ENCODE measurements at regions not wholly inside any gene's neighbourhood (a gene's known extent, or its start where the extent isn't known, plus 50 kb on each side); places are given as distances from the start of the nearest gene placed in this dataset.
A peak's percentile ranks its signal among the peaks of the same experiment; 100 is the strongest.
"Not testable (repeated sequence)": the region's sequence is repeated elsewhere in the genome, so short reads cannot be mapped to it uniquely, and the experiment has no call there.

DNA sequence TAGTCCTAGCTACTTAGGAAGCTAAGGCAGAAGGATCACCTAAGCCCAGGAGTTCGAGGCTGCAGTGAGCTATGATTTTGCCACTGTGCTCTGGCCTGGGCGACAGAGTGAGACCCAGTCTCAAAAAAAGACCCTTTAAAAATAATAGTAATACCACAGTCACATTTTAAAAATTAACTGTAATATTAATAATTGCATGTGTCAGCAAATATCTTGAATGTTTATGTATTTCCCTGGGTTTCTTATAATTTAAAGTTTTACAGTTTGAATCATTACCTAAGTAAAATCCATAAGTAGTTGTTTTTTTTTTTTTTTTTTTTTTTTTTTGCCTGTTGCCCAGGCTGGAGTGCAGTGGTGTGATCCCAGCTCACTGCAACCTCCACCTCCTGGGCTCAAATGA is 69.2 kb downstream of the LYZL2 start:
- no peak for DNase-seq (ENCODE audit: low read depth in 2 of 3, low spot score in 2 of 3)

DNA sequence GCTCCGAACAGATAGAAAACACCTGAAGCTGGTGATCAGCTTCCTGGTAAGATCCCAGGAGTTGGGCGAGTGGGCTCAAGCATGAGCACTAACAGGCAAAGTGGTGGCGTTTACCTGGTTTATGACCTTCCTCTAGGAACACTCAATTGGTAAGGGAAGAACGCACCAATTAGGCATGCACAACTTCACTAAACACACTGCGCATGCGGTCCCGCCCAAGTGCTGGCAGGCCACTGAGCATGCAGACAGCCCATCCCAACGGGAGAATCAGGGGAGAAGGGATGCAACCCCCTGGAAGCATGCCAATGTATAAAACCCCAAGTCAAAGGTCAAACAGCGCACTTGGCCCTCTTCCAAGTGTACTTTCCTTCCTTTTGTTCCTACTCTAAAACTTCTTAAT is 70.4 kb downstream of the LYZL2 start:
- DNase-seq (ENCODE audit: low read depth in 2 of 3, low spot score in 2 of 3) = no peak

GRCh38 chr10:30558411-30558810 is 71.1 kb downstream of the LYZL2 start:
- no peak for DNase-seq (ENCODE audit: low read depth in 2 of 3, low spot score in 2 of 3)

- no peak for DNase-seq (ENCODE audit: low read depth in 2 of 3, low spot score in 2 of 3)
Measured at GRCh38 chr10:30557884-30558283, 71.7 kb downstream of the LYZL2 start.

DNA sequence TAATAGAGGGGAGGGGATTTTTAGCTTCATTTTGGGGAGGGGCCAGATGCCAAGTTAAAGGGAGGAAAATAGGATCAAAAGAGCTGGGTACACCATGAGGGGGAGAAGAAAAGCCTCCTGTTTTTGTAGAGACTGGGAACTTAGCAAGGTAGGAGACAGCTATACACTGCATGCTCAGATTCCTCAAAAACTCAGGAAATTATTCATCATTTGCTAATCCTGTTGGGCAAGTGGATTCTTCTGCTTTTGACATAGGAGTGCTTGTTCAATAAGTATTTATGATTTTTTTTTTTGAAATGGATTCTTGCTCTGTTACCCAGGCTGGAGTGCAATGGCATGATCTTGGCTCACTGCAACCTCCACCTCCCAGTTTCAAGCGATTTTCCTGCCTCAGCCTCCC is 73.4 kb downstream of the LYZL2 start:
- DNase-seq (ENCODE audit: low read depth in 2 of 3, low spot score in 2 of 3) = no peak

GRCh38 chr10:30555465-30555864 is 74.1 kb downstream of the LYZL2 start:
- DNase-seq (ENCODE audit: low read depth in 2 of 3, low spot score in 2 of 3) = no peak

- DNase-seq (ENCODE audit: low read depth in 2 of 3, low spot score in 2 of 3) = no peak
Measured at GRCh38 chr10:30554440-30554825, 75.1 kb downstream of the LYZL2 start.

GRCh38 chr10:30553626-30554439 is 75.7 kb downstream of the LYZL2 start:
- DNase-seq (ENCODE audit: low read depth in 2 of 3, low spot score in 2 of 3) = no peak

DNA sequence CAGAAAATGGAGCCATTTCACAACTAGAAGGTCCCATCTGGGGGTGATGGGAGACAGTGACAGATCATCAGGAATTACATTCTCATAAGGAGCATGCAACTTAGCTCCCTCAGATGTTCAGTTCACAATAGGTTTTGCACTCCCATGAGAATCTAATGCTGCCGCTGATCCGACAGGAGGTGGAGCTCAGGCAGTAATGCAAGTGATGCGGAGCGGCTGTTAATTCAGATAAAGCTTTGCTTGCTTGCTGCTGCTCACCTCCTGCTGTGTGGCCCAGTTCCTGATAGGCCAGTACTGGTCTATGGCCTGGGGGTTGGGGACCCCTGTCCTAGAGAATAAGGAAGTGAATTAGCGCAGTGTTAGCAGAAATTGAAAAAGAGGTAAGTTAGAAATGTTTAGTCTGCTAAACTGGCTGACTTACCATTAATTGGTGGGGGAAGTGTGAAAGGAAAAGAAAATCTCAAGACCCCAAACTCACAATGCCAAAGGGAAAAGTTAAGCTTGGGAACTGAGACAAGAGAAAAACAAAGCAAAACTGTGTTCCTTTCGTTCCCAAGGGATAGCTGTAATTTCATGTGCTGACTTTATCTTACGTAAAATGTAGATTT is 76.4 kb downstream of the LYZL2 start:
- DNase-seq (ENCODE audit: low read depth in 2 of 3, low spot score in 2 of 3) = peak in 2 of 3 donors; percentile 53 to 80

DNA sequence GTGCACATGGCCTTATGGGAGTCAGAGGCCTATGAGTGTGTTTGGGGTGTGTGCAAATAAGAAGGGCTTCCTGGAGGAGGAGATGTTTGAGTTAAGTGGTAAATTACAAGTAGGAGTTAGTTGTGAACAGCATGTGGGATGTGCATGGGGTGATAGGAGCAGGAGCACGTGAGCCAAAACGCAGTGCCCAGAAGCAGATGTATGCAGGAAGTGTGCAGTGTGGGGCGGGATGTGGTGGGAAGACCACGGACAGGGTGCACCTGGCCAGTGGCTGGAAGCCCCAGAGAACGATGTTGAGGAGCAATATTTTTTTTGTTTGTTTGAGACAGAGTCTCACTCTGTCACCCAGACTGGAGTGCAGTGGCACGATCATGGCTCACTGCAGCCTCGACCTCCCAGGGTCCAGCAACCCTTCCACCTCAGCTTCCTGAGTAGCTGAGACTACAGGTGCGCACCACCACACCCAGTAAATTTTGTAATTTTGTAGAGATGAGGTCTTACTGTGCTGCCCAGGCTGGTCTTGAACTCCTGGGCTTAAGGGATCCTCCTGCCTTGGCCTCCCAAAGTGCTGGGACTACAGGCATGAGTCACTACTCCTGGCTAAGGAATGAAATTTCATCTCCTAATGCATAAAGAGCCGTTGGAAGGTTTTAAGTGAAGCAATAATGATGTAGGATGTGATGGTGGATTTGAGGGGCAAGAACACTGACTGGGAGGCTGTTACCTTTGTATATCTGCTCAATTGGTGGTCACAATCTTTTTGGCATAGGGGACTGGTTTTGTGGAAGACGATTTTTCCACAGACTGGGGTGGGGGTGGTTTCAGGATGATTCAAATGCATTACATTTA is 78.4 kb downstream of the LYZL2 start:
- DNase-seq (ENCODE audit: low read depth in 2 of 3, low spot score in 2 of 3) = peak in 2 of 3 donors; percentile 80 to 90

DNA sequence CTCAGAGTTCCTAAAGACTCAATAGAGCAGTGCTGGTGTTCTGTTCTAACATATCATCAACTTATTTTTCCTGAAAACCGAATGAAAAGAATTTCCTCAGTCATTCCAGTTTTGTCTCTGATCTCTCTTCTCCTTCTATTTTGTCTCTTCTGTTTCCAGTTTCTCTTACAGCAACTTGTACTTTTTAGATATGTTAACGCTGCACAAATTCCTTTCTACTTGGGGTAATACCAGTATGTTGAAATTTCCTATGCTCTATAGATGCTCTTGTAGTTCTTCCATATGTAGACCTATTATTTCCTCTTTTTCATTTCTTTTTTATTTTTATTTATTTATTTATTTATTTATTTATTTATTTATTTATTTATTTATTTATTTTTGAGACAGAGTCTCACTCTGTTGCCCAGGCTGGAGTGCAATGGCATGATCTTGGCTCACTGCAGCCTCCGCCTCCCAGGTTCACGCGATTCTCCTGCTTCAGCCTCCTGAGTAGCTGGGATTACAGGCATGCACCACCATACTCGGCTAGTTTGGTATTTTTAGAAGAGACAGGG is 80.3 kb downstream of the LYZL2 start:
- not testable (repeated sequence) for DNase-seq (ENCODE audit: low read depth in 2 of 3, low spot score in 2 of 3)

GRCh38 chr10:30546511-30546910 is 83.0 kb downstream of the LYZL2 start:
- DNase-seq (ENCODE audit: low read depth in 2 of 3, low spot score in 2 of 3) = no peak

DNA sequence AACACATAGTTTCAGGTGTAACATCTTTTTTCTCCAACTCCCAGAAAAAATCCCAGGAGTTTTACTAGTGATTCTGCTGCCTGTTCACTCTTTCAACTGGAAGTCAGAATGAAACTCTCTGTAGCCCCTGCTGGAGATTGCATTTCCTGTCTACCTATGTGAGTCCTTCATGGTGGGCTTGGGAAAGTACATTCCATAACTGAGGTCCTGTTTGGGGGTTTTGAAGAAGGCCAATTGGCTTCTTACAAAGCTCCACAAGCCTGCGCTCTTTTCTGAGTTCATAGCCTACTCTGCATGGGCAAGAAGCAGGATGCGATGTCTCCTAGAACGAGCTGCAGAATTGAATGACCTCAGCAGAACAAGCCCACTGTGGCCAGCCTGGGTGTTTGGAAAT is 86.7 kb downstream of the LYZL2 start:
- no peak for DNase-seq (ENCODE audit: low read depth in 2 of 3, low spot score in 2 of 3)

- DNase-seq (ENCODE audit: low read depth in 2 of 3, low spot score in 2 of 3) = peak in 1 of 3 donors; percentile 47
Measured at GRCh38 chr10:30542001-30542894, 87.3 kb downstream of the LYZL2 start.

DNA sequence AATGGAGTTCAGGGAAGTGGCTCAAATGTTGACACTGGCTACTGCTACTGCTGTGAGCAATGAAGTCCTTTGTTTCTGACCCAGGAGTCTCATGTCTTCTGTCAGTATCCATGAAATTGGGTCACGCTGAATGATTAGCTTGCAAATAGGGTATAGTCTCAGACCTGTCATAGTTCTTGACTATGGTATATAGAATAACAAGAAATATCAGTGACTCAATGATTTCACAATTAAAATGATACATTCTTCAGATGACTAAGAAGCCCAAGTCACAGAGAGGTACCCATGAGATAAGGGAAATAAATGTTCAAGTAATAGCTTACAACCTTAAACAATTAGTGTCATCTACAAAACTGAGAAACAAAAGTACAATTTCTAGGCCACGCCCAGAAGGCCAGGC is 89.3 kb downstream of the LYZL2 start:
- DNase-seq (ENCODE audit: low read depth in 2 of 3, low spot score in 2 of 3) = no peak

- DNase-seq (ENCODE audit: low read depth in 2 of 3, low spot score in 2 of 3) = no peak
Measured at GRCh38 chr10:30538086-30538485, 91.5 kb downstream of the LYZL2 start.

DNA sequence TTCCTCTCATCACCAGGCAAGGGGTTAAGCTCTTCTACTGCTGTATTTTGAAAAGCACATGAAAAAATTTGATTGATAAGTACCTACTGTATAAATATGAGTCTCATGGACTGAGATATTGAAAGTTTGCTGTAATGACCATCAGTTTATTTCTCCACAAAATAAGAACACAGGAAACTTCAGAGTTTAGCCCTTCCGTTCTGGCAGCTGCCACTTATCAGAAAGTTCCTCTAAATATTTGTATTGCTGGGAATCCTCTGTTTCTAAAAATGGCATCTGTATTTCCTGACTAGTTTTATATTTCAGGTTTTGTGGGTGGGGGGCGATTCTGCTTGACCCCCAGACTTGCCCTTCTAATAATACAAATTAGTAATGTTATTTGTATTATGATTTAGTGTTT is 92.0 kb downstream of the LYZL2 start:
- DNase-seq (ENCODE audit: low read depth in 2 of 3, low spot score in 2 of 3) = no peak

DNA sequence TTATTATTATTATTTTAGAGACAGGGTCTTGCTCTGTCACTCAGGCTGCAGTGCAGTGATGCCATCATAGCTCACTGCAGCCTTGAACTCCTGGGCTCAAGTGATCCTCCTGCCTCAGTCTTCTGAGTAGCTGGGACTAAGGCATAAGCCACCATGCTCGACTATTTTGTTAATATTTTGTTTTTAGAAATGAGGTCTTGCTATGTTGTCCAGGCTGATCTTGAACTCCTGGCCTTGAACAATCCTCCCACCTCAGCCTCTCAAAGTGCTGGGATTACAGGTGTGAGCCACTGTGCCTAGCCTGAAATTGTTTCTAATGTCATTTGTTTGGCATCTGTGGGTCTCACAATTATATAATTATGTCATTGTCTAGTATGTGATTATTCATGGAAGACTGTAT is 92.4 kb downstream of the LYZL2 start:
- not testable (repeated sequence) for DNase-seq (ENCODE audit: low read depth in 2 of 3, low spot score in 2 of 3)

DNA sequence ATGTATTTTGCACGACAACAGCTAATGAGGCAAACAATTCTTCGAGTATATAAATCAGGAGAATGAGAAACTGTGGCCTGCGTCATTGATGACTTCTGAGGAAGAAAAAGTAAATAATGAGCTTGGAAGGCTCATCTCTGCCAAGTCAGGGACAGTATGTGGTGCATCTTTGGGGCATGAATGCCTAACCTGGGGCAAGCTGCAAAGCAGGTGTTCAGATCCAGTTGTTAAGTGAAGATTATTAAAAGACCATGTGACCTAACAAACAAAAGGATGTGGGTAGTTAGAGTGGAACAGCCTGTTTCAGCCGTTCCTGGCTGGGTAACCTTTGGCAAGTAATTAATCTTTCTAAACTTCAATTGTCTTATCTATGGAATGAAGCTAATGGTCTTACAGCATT is 93.0 kb downstream of the LYZL2 start:
- no peak for DNase-seq (ENCODE audit: low read depth in 2 of 3, low spot score in 2 of 3)

DNA sequence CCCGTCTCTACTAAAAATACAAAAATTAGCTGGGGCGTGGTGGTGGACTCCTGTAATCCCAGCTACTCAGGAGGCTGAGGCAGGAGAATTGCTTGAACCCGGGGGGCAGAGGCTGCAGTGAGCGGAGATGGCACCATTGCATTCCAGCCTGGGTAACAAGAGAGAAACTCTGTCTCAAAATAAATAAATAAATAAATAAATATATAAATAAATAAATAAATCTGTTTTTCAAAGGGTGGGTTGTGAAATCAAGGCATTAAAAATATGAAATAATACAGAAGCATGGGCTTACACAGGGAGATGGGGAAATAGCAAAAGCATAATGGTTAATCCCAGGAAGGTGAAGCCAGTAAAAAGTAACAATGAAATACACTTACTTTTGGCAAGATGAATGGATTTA is 93.9 kb downstream of the LYZL2 start:
- DNase-seq (ENCODE audit: low read depth in 2 of 3, low spot score in 2 of 3) = no peak
